Testis (tissue), 2 donors: ENCODE measurements at regions not wholly inside any gene's neighbourhood (a gene's known extent, or its start where the extent isn't known, plus 50 kb on each side); places are given as distances from the start of the nearest gene placed in this dataset.

Source experiments
- CTCF ChIP-seq, 3 experiments: fragments of 450-650 bp in 2 of 3; fragments of 200-600 bp in 1 of 3; sonication (generic) in 1 of 3; IDR thresholded peaks; one replicate each; pipeline ENCODE4 v1.5.1; 2016 to 2019; ENCODE audit warnings: antibody characterized with exemption in 3 of 3, mild to moderate bottlenecking in 2 of 3, moderate library complexity in 1 of 3
- POLR2A ChIP-seq: fragments of 450-650 bp; IDR thresholded peaks from one replicate; pipeline ENCODE4 v1.6.1; 2017; ENCODE audit warnings: antibody characterized with exemption, mild to moderate bottlenecking, moderate library complexity

DNA sequence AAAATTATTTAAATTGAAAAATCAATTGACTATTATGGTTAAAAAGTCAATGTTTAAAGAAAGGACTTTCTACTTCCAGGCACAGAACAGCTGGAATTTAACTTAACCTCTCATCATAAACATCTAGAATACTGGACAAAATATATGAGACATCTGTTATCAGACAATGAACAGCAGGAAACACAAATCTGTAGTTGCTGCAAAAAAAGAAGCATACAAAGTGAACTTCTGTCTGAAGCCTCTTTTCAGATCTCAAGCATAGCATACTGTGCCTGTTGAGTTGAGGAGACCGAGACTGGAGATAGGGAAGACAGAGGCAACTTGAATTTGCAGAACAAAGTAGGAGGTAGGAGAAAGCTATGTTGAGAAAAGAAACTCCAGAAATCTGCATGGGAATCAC is 140.0 kb upstream of the CBLB start:
- TF ChIP-seq POLR2A (no peak), CTCF (IDR thresholded peaks at IDR 0.05) (no peak)
